WI38 (cell line): ENCODE measurements at regions not wholly inside any gene's neighbourhood (a gene's known extent, or its start where the extent isn't known, plus 50 kb on each side); places are given as distances from the start of the nearest gene placed in this dataset.

Source experiments
- H3K4me3 ChIP-seq: 2 replicates; pipeline ENCODE4 v1.5.1; 2011; ENCODE audit warnings: low read depth, mild to moderate bottlenecking, control low read depth, low read length
- CTCF ChIP-seq: IDR thresholded peaks from 2 replicates; pipeline ENCODE4 v1.5.1; 2012; ENCODE audit warnings: low read depth, mild to moderate bottlenecking, control low read depth, low read length

DNA sequence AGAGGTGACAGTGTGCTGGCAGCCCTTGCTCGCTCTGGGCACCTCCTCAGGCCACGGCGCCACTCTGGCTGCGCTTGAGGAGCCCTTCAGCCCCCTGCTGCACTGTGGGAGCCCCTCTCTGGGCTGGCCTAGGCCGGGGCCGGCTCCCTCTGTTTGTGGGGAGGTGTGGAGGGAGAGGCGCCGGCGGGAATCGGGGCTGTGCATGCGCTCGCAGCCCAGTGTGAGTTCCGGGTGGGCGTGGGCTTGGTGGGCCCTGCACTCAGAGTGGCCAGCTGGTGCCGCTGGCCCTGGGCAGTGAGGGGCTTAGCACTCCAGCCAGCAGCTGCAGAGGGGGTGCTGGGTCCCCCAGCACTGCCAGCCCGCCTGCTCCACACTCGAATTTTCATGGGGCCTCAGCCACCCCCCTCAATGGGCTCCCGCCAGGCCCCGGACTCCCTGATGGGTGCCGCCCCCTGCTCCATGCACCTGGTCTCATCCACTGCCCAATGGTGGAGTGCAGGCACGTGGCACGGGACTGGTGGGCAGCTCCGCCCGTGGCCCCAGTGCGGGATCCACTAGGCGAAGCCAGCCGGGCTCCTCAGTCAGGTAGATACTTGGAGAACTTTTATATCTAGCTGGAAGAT, 96.7 kb upstream of the BET1 start:
- H3K4me3 ChIP-seq, result no peak overlapping the region
- TF ChIP-seq CTCF, result no peak

GRCh38 chr7:94104301-94104700, 100.1 kb upstream of the BET1 start:
- H3K4me3 ChIP-seq, result no peak overlapping the region
- no peak for TF ChIP-seq CTCF

- H3K4me3 ChIP-seq, result no peak overlapping the region
- no peak for TF ChIP-seq CTCF
Observed at GRCh38 chr7:94109556-94109955, 105.4 kb upstream of the BET1 start.

DNA sequence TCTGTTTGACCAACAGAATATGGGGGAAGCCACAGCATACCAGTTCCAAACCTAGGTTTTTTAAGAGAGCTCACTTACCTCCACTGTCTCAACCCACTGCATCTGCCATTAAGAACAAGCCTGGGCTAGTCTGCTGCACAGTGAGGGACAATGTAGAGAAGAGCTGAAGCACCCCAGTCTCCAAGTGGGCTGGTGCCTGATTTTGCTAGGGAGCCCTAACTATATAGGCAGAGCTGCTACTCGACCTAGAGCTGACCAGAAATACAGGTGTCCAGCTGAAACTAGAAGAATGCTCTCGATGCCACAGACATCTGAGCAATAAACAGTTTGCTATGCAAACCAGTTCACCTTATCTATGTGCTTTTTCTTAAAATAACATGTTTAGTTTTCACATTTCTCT, 106.9 kb upstream of the BET1 start:
- TF ChIP-seq CTCF, result no peak
- H3K4me3 ChIP-seq, result no peak overlapping the region

- TF ChIP-seq CTCF, result no peak
- H3K4me3 ChIP-seq, result no peak overlapping the region
Observed at GRCh38 chr7:94115316-94115715, 111.2 kb upstream of the BET1 start.

DNA sequence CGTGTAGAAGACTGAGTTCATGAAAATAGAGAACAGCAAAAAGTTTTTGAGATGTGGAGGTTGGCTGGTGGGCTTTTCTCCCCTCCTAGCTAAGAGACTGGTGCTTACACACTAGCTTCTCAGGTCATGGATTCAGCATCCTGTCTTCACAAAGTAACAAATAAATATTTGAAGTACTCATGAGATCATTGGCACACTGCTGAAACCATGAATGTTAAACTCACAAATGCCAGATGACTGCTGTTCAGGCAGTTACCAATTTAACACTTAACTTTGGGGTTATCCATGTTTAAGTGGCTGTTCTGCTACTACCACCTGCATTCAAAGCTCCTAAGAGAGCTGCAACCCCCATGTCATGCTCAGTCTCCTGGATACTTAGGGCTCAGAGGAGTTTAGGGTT, 119.0 kb upstream of the BET1 start:
- H3K4me3 ChIP-seq, result no peak overlapping the region
- no peak for TF ChIP-seq CTCF

- H3K4me3 ChIP-seq, result no peak overlapping the region
- no peak for TF ChIP-seq CTCF
Observed at GRCh38 chr7:94127026-94127425, 122.9 kb upstream of the BET1 start.
